HG02642 (cell line): ENCODE measurements at regions not wholly inside any gene's neighbourhood (a gene's known extent, or its start where the extent isn't known, plus 50 kb on each side); places are given as distances from the start of the nearest gene placed in this dataset.

Experiments
- ATAC-seq: cut with Tn5 transposase; IDR thresholded peaks from one replicate; pipeline ENCODE4 v1.9.1; 2021; ENCODE audit warnings: mild to moderate bottlenecking; ENCODE audit not compliant: unreplicated experiment, poor library complexity

- ATAC-seq = no peak
These were observed 385.7 kb upstream of the TNRC6C start for GRCh38 chr17:77572851-77573250.

- ATAC-seq = no peak
These were observed 381.0 kb upstream of the TNRC6C start for GRCh38 chr17:77577491-77577890.

- no peak for ATAC-seq
These were observed 379.4 kb upstream of the TNRC6C start for GRCh38 chr17:77579131-77579530.

- ATAC-seq = no peak
These were observed 378.8 kb upstream of the TNRC6C start for GRCh38 chr17:77579682-77580081.

- ATAC-seq = no peak
These were observed 377.8 kb upstream of the TNRC6C start for GRCh38 chr17:77580531-77581270.

GRCh38 chr17:77581480-77581879 is 377.0 kb upstream of the TNRC6C start:
- no peak for ATAC-seq

- ATAC-seq = no peak
These were observed 373.2 kb upstream of the TNRC6C start for GRCh38 chr17:77585142-77585860.

- no peak for ATAC-seq
These were observed 367.4 kb upstream of the TNRC6C start for GRCh38 chr17:77590951-77591735.

- no peak for ATAC-seq
These were observed 366.2 kb upstream of the TNRC6C start for GRCh38 chr17:77592106-77592865.

- ATAC-seq = no peak
These were observed 365.4 kb upstream of the TNRC6C start for GRCh38 chr17:77593081-77593480.

GRCh38 chr17:77594416-77595209 is 363.9 kb upstream of the TNRC6C start:
- ATAC-seq = no peak

- no peak for ATAC-seq
These were observed 361.7 kb upstream of the TNRC6C start for GRCh38 chr17:77596491-77597417.

- no peak for ATAC-seq
These were observed 360.9 kb upstream of the TNRC6C start for GRCh38 chr17:77597418-77598240.

- ATAC-seq = no peak
These were observed 360.3 kb upstream of the TNRC6C start for GRCh38 chr17:77598241-77598620.

- ATAC-seq = no peak
These were observed 358.8 kb upstream of the TNRC6C start for GRCh38 chr17:77599699-77600098.

GRCh38 chr17:77600346-77600745 is 358.2 kb upstream of the TNRC6C start:
- ATAC-seq = no peak

- no peak for ATAC-seq
These were observed 357.2 kb upstream of the TNRC6C start for GRCh38 chr17:77601054-77601979.
